ENCODE measurements at regions not wholly inside any gene's neighbourhood (a gene's known extent, or its start where the extent isn't known, plus 50 kb on each side); places are given as distances from the start of the nearest gene placed in this dataset.

- Mint-ChIP-seq H3K4me1 (no peaks in the 10 kb centered on the region), H3K27ac (no peak overlapping the region)
- 83% methylated on average over 1 of the region's 7 CpGs for WGBS (ENCODE audit: insufficient coverage)
Observed at GRCh38 chr9:86660146-86660943, 287.0 kb downstream of the GAS1 start.

GRCh38 chr9:86659413-86660046, 287.8 kb downstream of the GAS1 start:
- no peak overlapping the region for H3K9ac ChIP-seq (ENCODE audit: insufficient read depth, low read length, poor library complexity, severe bottlenecking)
- Mint-ChIP-seq H3K4me1 (no peaks in the 10 kb centered on the region), H3K27me3 (ENCODE audit: low read depth in 3 of 3) (peaks cover 0 to 2% (median 2%) of the 10 kb centered on the region in 3 donors), H3K36me3 (no peaks in the 10 kb centered on the region), H3K9me3 (peaks cover 1 to 26% (median 3%) of the 10 kb centered on the region in 7 donors), H3K27ac (no peak overlapping the region), H3K4me3 (no peak overlapping the region)
- no peaks in the 10 kb centered on the region for H3K79me2 ChIP-seq (ENCODE audit: insufficient read depth, low read length)
- H3K36me3 ChIP-seq (replicated peaks in 1 of 2; ENCODE audit: control insufficient read depth in 1 of 2, insufficient read depth in 2 of 2, low read length in 2 of 2): no peaks in the 10 kb centered on the region
- H4K20me1 ChIP-seq (ENCODE audit: insufficient read depth, low read length): no peaks in the 10 kb centered on the region
- H3K4me1 ChIP-seq (ENCODE audit: control insufficient read depth in 1 of 2, insufficient read depth in 2 of 2, low read length in 2 of 2): no peaks in the 10 kb centered on the region
- no peak overlapping the region for H3K4me2 ChIP-seq (replicated peaks; ENCODE audit: extremely low read depth, low read length, poor library complexity, severe bottlenecking)
- no peak for DNase-seq
- intact Hi-C loops (cut with micrococcal nuclease): no loop called here
- no peak for TF ChIP-seq CTCF (IDR thresholded peaks at IDR 0.05)
- H3K27ac ChIP-seq (ENCODE audit: low read depth in 1 of 2, low read length in 2 of 2): no peak overlapping the region
- no peak overlapping the region for H3K4me3 ChIP-seq (replicated peaks in 1 of 3; ENCODE audit: low read depth in 2 of 3, low read length in 3 of 3)
- 50% methylated on average over 2 of the region's 3 CpGs for WGBS (ENCODE audit: insufficient coverage)
- H3K27me3 ChIP-seq (ENCODE audit: control insufficient read depth in 2 of 2, insufficient read depth in 2 of 2, low read length in 2 of 2): no peaks in the 10 kb centered on the region
- H3K9me3 ChIP-seq (replicated peaks in 1 of 2; ENCODE audit: control insufficient read depth in 1 of 2, insufficient read depth in 1 of 2, low read length in 2 of 2): peaks cover 0 to 4% of the 10 kb centered on the region in 2 donors
- H2AFZ ChIP-seq (ENCODE audit: insufficient read depth, low read depth, low read length, poor library complexity, severe bottlenecking): no peak overlapping the region

More at GRCh38 chr9:86660146-86660943, 287.0 kb downstream of the GAS1 start:
- Histone ChIP-seq H3K4me1 (ENCODE audit: control insufficient read depth in 1 of 2, insufficient read depth in 2 of 2, low read length in 2 of 2) (no peaks in the 10 kb centered on the region), H3K9ac (ENCODE audit: insufficient read depth, low read length, poor library complexity, severe bottlenecking) (no peak overlapping the region), H3K79me2 (ENCODE audit: insufficient read depth, low read length) (no peaks in the 10 kb centered on the region), H3K27ac (ENCODE audit: low read depth in 1 of 2, low read length in 2 of 2) (no peak overlapping the region), H4K20me1 (ENCODE audit: insufficient read depth, low read length) (no peaks in the 10 kb centered on the region), H3K36me3 (replicated peaks in 1 of 2; ENCODE audit: control insufficient read depth in 1 of 2, insufficient read depth in 2 of 2, low read length in 2 of 2) (no peaks in the 10 kb centered on the region), H3K4me3 (replicated peaks in 1 of 3; ENCODE audit: low read depth in 2 of 3, low read length in 3 of 3) (no peak overlapping the region), H3K27me3 (ENCODE audit: control insufficient read depth in 2 of 2, insufficient read depth in 2 of 2, low read length in 2 of 2) (no peaks in the 10 kb centered on the region), H3K4me2 (replicated peaks; ENCODE audit: extremely low read depth, low read length, poor library complexity, severe bottlenecking) (no peak overlapping the region), H2AFZ (ENCODE audit: insufficient read depth, low read depth, low read length, poor library complexity, severe bottlenecking) (no peak overlapping the region), H3K9me3 (replicated peaks in 1 of 2; ENCODE audit: control insufficient read depth in 1 of 2, insufficient read depth in 1 of 2, low read length in 2 of 2) (peaks cover 0 to 4% of the 10 kb centered on the region in 2 donors)
- no peak overlapping the region for H3K4me3 Mint-ChIP-seq
- peaks cover 0 to 30% (median 2%) of the 10 kb centered on the region in 7 donors for H3K9me3 Mint-ChIP-seq
- no peaks in the 10 kb centered on the region for H3K36me3 Mint-ChIP-seq
- H3K27me3 Mint-ChIP-seq (ENCODE audit: low read depth in 3 of 3): peaks cover 0 to 2% (median 1%) of the 10 kb centered on the region in 3 donors
- DNase-seq: no peak
- no peak for TF ChIP-seq CTCF (IDR thresholded peaks at IDR 0.05)
- intact Hi-C loops (cut with micrococcal nuclease): no loop called here

Measured in CD14-positive monocyte (primary cell).